Peyer's patch (tissue), 4 donors: ENCODE measurements at regions not wholly inside any gene's neighbourhood (a gene's known extent, or its start where the extent isn't known, plus 50 kb on each side); places are given as distances from the start of the nearest gene placed in this dataset.

ENCODE experiments used
- DNase-seq, 3 donors: peaks; one replicate each; pipeline ENCODE4 v3.0.0-alpha.2; 2017 to 2019
- H3K27ac ChIP-seq, 4 donors: fragments of 200-600 bp; sonication (generic); one replicate each; pipeline ENCODE4 v1.5.1; 2016 to 2019
- H3K27me3 ChIP-seq, 2 donors: fragments of 200-600 bp; sonication (generic); one replicate each; pipeline ENCODE4 v1.5.1; 2019
- H3K36me3 ChIP-seq, 3 donors: fragments of 200-600 bp; sonication (generic); one replicate each; pipeline ENCODE4 v1.5.1; 2016 to 2019
- H3K4me1 ChIP-seq, 4 donors: fragments of 200-600 bp; sonication (generic); one replicate each; pipeline ENCODE4 v1.5.1; 2016 to 2019
- H3K4me3 ChIP-seq, 4 donors: fragments of 200-600 bp; sonication (generic); 1 replicate in 3 of 4; 2 replicates in 1 of 4; pipeline ENCODE4 v1.5.1; 2016 to 2019; ENCODE audit warnings: mild to moderate bottlenecking in 1 of 4
- H3K9me3 ChIP-seq, 4 donors: fragments of 200-600 bp; sonication (generic); one replicate each; pipeline ENCODE4 v1.5.1; 2016 to 2019; ENCODE audit warnings: mild to moderate bottlenecking in 1 of 4
- CTCF ChIP-seq, 6 experiments: fragments of 450-650 bp in 4 of 6; fragments of 200-600 bp in 2 of 6; sonication (generic) in 1 of 6; IDR thresholded peaks; one replicate each; pipeline ENCODE4 v1.5.1; 2017 to 2019; ENCODE audit warnings: antibody characterized with exemption in 6 of 6, mild to moderate bottlenecking in 3 of 6, moderate library complexity in 1 of 6
- POLR2A ChIP-seq, 2 donors: fragments of 450-650 bp; IDR thresholded peaks; one replicate each; pipeline ENCODE4 v1.5.1; 2017; ENCODE audit warnings: antibody characterized with exemption in 2 of 2, mild to moderate bottlenecking in 2 of 2, moderate library complexity in 2 of 2

DNA sequence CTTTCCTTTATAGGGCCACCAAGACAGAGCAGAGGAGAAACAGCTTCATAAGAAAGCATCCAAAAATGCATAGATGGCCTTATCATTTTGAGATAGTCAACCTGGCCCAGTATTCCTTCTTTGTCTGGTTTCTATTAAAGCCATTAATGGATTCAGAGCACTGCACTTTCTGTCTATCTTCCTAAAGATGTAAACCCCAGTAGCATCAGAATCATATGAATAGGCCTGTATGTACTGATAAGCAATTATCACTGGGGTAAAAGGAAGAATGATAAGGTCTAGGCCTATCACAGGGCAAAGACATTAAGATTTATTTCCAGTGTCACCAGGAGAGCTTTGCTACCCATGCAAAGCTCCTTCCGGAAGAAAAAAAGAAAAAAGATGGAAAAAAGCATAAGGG, 432.5 kb upstream of the C9orf72 start:
- Histone ChIP-seq H3K4me1 (no peaks in the 10 kb centered on the region), H3K4me3 (no peak overlapping the region), H3K27ac (no peak overlapping the region), H3K9me3 (no peaks in the 10 kb centered on the region), H3K36me3 (no peaks in the 10 kb centered on the region), H3K27me3 (no peaks in the 10 kb centered on the region)
- no peak for DNase-seq
- TF ChIP-seq POLR2A (IDR thresholded peaks at IDR 0.05) (no peak), CTCF (IDR thresholded peaks at IDR 0.05) (no peak)

DNA sequence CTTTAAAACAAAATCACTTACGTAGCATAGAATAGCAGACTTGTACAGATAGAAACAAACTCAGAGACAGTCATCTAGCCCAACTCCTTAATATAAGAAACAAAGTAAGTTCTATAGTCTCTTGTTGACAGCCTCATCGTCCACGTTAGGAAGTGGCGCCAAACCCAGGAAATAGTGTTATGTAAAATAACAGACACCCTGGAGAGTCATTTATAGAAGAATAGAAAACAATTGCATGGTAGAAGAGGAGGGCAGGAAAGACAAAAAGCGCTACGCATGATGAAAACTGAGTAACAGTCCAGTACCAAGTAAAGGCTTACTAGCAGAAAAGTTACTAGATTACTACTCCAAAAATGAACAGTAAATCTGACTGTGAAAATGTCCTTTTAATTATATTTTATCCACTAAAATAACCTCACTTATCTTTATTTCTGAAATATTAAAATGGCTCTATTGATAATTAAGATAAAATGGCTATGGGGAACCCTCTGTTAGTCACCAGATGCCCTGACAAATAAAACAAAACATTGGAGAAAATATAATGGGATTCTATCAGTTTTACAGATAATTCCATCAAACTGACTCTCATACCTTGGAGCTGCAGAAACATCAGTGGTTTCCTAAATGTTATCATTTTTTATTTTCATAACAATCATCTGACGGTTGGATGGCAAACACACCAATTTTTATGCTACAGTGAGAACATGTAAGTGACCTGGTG, 434.0 kb upstream of the C9orf72 start:
- no peak for DNase-seq
- Histone ChIP-seq H3K27me3 (no peaks in the 10 kb centered on the region), H3K36me3 (no peaks in the 10 kb centered on the region), H3K9me3 (no peaks in the 10 kb centered on the region), H3K4me3 (no peak overlapping the region), H3K4me1 (no peaks in the 10 kb centered on the region), H3K27ac (no peak overlapping the region)
- TF ChIP-seq CTCF (IDR thresholded peaks at IDR 0.05): no peak
- no peak for TF ChIP-seq POLR2A (IDR thresholded peaks at IDR 0.05)

GRCh38 chr9:28014212-28014611, 440.9 kb upstream of the C9orf72 start:
- no peak for TF ChIP-seq POLR2A (IDR thresholded peaks at IDR 0.05)
- no peak for TF ChIP-seq CTCF (IDR thresholded peaks at IDR 0.05)
- no peaks in the 10 kb centered on the region for H3K9me3 ChIP-seq
- DNase-seq: no peak
- no peaks in the 10 kb centered on the region for H3K27me3 ChIP-seq
- no peaks in the 10 kb centered on the region for H3K4me1 ChIP-seq
- no peak overlapping the region for H3K4me3 ChIP-seq
- no peak overlapping the region for H3K27ac ChIP-seq
- no peaks in the 10 kb centered on the region for H3K36me3 ChIP-seq

DNA sequence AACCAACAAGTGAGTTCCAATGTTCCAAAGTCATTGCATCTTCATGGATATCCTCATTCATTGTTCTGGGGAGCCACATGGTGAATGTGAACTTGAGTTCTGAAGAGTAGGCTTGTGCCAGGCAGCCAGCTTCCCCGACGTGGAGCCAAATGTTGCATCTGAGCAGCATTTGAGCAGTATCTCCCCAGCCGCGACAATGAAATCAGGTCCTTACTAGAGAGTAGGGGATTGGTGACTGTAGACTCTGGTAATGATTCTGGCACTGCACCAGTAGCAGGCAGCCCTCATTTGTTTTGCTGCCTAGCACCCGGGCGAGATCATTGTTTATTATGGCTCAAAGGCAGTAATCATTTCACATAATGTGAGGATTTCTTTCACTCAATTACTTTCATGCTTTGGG, 451.4 kb upstream of the C9orf72 start:
- H3K4me1 ChIP-seq: no peaks in the 10 kb centered on the region
- H3K9me3 ChIP-seq: no peaks in the 10 kb centered on the region
- DNase-seq: no peak
- H3K27me3 ChIP-seq: no peaks in the 10 kb centered on the region
- no peak overlapping the region for H3K27ac ChIP-seq
- H3K4me3 ChIP-seq: no peak overlapping the region
- H3K36me3 ChIP-seq: no peaks in the 10 kb centered on the region
- TF ChIP-seq POLR2A (IDR thresholded peaks at IDR 0.05) (no peak), CTCF (IDR thresholded peaks at IDR 0.05) (no peak)

DNA sequence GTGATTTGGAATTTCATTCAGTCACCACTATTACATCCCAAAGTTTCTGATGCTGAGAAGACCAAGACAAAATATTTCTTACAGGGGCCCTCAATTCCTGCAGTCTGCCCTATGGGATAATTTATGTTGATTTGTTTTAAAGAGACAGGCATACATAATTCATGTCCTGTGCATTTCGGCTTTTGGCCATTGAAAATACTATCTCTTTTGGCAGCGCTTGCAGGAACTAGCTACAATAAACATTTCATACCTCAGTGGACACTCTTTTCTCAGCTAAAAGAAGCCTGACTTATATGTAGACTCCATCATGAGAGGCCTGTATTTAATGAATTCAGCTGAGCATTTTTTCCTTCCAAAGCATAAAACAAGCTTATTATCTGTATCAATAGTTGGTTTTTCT, 451.9 kb upstream of the C9orf72 start:
- H3K4me1 ChIP-seq: no peaks in the 10 kb centered on the region
- no peak overlapping the region for H3K4me3 ChIP-seq
- no peak overlapping the region for H3K27ac ChIP-seq
- TF ChIP-seq CTCF (IDR thresholded peaks at IDR 0.05): no peak
- TF ChIP-seq POLR2A (IDR thresholded peaks at IDR 0.05): no peak
- H3K36me3 ChIP-seq: no peaks in the 10 kb centered on the region
- H3K27me3 ChIP-seq: no peaks in the 10 kb centered on the region
- no peaks in the 10 kb centered on the region for H3K9me3 ChIP-seq
- DNase-seq: no peak
